NT2/D1 (cell line): ENCODE measurements at regions not wholly inside any gene's neighbourhood (a gene's known extent, or its start where the extent isn't known, plus 50 kb on each side); places are given as distances from the start of the nearest gene placed in this dataset.

Experiments used
- YY1 ChIP-seq: IDR thresholded peaks from 2 replicates; pipeline ENCODE4 v1.6.1; 2011; ENCODE audit not compliant: insufficient read length, insufficient read depth
- ZNF274 ChIP-seq: IDR thresholded peaks from 2 replicates; pipeline ENCODE4 v1.6.1; 2011; ENCODE audit warnings: mild to moderate bottlenecking, low read depth, low read length

- no peak for TF ChIP-seq ZNF274
- no peak for TF ChIP-seq YY1
Measured at GRCh38 chr5:110264661-110265060, 461.8 kb downstream of the TMEM232 start.
